ENCODE measurements at regions not wholly inside any gene's neighbourhood (a gene's known extent, or its start where the extent isn't known, plus 50 kb on each side); places are given as distances from the start of the nearest gene placed in this dataset.

DNA sequence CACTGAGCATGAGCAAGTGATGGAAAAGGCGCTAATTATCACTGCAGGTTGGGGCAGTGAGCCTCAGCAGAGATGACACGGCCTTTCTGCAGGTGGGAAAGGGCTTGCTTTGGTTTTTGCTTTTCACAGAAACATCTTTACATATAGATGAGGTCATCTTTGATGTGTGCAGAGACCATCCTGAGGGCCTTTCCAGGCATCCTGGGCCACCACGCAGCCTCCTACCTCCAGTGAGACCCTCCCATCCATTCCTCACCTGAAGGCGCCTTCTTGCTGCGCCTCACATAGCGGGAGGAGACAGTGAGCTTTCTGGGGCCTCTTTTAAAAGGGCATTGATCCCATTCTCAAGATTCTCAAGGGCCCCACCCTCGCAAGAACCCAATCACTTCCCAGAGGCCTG is 235.3 kb upstream of the RAB6C start:
- Histone ChIP-seq H3K4me1 (ENCODE audit: control insufficient read depth, insufficient read depth, low read length, poor library complexity, severe bottlenecking) (no peaks in the 10 kb centered on the region), H3K4me3 (ENCODE audit: insufficient read depth, low read depth, low read length, poor library complexity, severe bottlenecking) (no peak overlapping the region), H3K9me3 (ENCODE audit: control insufficient read depth, low read length) (no peaks in the 10 kb centered on the region), H3K27me3 (replicated peaks; ENCODE audit: control insufficient read depth, insufficient read depth, low read length, poor library complexity, severe bottlenecking) (peaks cover 3% of the 10 kb centered on the region), H3K36me3 (ENCODE audit: control insufficient read depth, insufficient read depth, low read length) (no peaks in the 10 kb centered on the region), H3K27ac (ENCODE audit: insufficient read depth, low read length, poor library complexity, severe bottlenecking) (no peak overlapping the region)
- no peak for DNase-seq

GRCh38 chr2:129744649-129745048 is 234.8 kb upstream of the RAB6C start:
- Histone ChIP-seq H3K27ac (ENCODE audit: insufficient read depth, low read length, poor library complexity, severe bottlenecking) (no peak overlapping the region), H3K27me3 (replicated peaks; ENCODE audit: control insufficient read depth, insufficient read depth, low read length, poor library complexity, severe bottlenecking) (peaks cover 3% of the 10 kb centered on the region)
- DNase-seq: no peak

GRCh38 chr2:129747500-129748125 is 231.9 kb upstream of the RAB6C start:
- no peak for DNase-seq
- Histone ChIP-seq H3K36me3 (ENCODE audit: control insufficient read depth, insufficient read depth, low read length) (no peaks in the 10 kb centered on the region), H3K4me1 (ENCODE audit: control insufficient read depth, insufficient read depth, low read length, poor library complexity, severe bottlenecking) (no peaks in the 10 kb centered on the region), H3K27ac (ENCODE audit: insufficient read depth, low read length, poor library complexity, severe bottlenecking) (no peak overlapping the region), H3K4me3 (ENCODE audit: insufficient read depth, low read depth, low read length, poor library complexity, severe bottlenecking) (no peak overlapping the region), H3K27me3 (replicated peaks; ENCODE audit: control insufficient read depth, insufficient read depth, low read length, poor library complexity, severe bottlenecking) (no peaks in the 10 kb centered on the region), H3K9me3 (ENCODE audit: control insufficient read depth, low read length) (no peaks in the 10 kb centered on the region)

More at GRCh38 chr2:129744649-129745048, 234.8 kb upstream of the RAB6C start:
- no peaks in the 10 kb centered on the region for H3K9me3 ChIP-seq (ENCODE audit: control insufficient read depth, low read length)
- no peak overlapping the region for H3K4me3 ChIP-seq (ENCODE audit: insufficient read depth, low read depth, low read length, poor library complexity, severe bottlenecking)
- H3K4me1 ChIP-seq (ENCODE audit: control insufficient read depth, insufficient read depth, low read length, poor library complexity, severe bottlenecking): no peaks in the 10 kb centered on the region
- H3K36me3 ChIP-seq (ENCODE audit: control insufficient read depth, insufficient read depth, low read length): no peaks in the 10 kb centered on the region

- no peak overlapping the region for H3K27ac ChIP-seq (ENCODE audit: insufficient read depth, low read length, poor library complexity, severe bottlenecking)
- DNase-seq: no peak
- H3K27me3 ChIP-seq (replicated peaks; ENCODE audit: control insufficient read depth, insufficient read depth, low read length, poor library complexity, severe bottlenecking): no peaks in the 10 kb centered on the region
- no peaks in the 10 kb centered on the region for H3K4me1 ChIP-seq (ENCODE audit: control insufficient read depth, insufficient read depth, low read length, poor library complexity, severe bottlenecking)
- no peaks in the 10 kb centered on the region for H3K9me3 ChIP-seq (ENCODE audit: control insufficient read depth, low read length)
- H3K36me3 ChIP-seq (ENCODE audit: control insufficient read depth, insufficient read depth, low read length): no peaks in the 10 kb centered on the region
- no peak overlapping the region for H3K4me3 ChIP-seq (ENCODE audit: insufficient read depth, low read depth, low read length, poor library complexity, severe bottlenecking)
These were observed 231.2 kb upstream of the RAB6C start for GRCh38 chr2:129748250-129748649.

DNA sequence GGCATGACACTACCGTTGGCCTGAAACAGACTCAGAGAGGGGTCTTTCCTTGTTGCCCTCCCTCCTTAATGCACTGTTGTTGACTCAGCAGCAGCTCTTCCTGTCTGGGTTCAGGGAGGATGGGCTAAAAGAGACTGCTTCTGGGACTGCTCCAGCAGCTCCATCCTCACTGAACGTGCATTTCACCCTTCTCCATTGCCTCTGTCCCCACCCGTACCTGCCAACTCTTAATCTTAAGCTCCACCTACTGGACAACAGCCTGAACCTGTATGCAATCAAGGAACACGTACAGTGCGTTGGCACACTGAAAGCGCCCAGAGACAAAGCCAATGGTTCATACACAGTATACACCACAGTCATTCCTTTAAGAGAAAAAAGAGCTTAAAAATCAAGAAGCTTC is 230.8 kb upstream of the RAB6C start:
- Histone ChIP-seq H3K4me1 (ENCODE audit: control insufficient read depth, insufficient read depth, low read length, poor library complexity, severe bottlenecking) (no peaks in the 10 kb centered on the region), H3K27me3 (replicated peaks; ENCODE audit: control insufficient read depth, insufficient read depth, low read length, poor library complexity, severe bottlenecking) (no peaks in the 10 kb centered on the region), H3K36me3 (ENCODE audit: control insufficient read depth, insufficient read depth, low read length) (no peaks in the 10 kb centered on the region), H3K9me3 (ENCODE audit: control insufficient read depth, low read length) (no peaks in the 10 kb centered on the region), H3K4me3 (ENCODE audit: insufficient read depth, low read depth, low read length, poor library complexity, severe bottlenecking) (no peak overlapping the region), H3K27ac (ENCODE audit: insufficient read depth, low read length, poor library complexity, severe bottlenecking) (no peak overlapping the region)
- no peak for DNase-seq

DNA sequence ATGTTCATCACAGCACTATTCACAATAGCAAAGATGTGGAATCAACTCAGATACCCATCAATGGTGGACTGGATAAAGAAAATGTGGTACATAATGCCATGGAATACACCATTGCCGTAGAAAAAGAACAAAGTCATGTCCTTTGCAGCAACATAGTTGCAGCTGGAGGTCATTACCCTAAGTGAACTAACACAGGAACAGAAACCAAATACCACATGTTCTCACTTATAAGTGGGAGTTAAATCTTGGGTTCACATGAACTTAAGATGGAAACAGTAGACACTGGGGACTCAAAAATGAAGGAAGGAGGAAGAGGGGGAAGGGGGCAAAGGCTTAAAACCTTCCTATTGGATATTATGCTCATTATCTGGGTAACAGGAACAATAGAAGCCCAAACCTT is 228.1 kb upstream of the RAB6C start:
- no peak for DNase-seq
- Histone ChIP-seq H3K27ac (ENCODE audit: insufficient read depth, low read length, poor library complexity, severe bottlenecking) (no peak overlapping the region), H3K36me3 (ENCODE audit: control insufficient read depth, insufficient read depth, low read length) (no peaks in the 10 kb centered on the region), H3K4me1 (ENCODE audit: control insufficient read depth, insufficient read depth, low read length, poor library complexity, severe bottlenecking) (no peaks in the 10 kb centered on the region), H3K27me3 (replicated peaks; ENCODE audit: control insufficient read depth, insufficient read depth, low read length, poor library complexity, severe bottlenecking) (no peaks in the 10 kb centered on the region), H3K9me3 (ENCODE audit: control insufficient read depth, low read length) (no peaks in the 10 kb centered on the region), H3K4me3 (ENCODE audit: insufficient read depth, low read depth, low read length, poor library complexity, severe bottlenecking) (no peak overlapping the region)

- Histone ChIP-seq H3K27me3 (replicated peaks; ENCODE audit: control insufficient read depth, insufficient read depth, low read length, poor library complexity, severe bottlenecking) (no peaks in the 10 kb centered on the region), H3K27ac (ENCODE audit: insufficient read depth, low read length, poor library complexity, severe bottlenecking) (no peak overlapping the region), H3K36me3 (ENCODE audit: control insufficient read depth, insufficient read depth, low read length) (no peaks in the 10 kb centered on the region), H3K4me3 (ENCODE audit: insufficient read depth, low read depth, low read length, poor library complexity, severe bottlenecking) (no peak overlapping the region), H3K4me1 (ENCODE audit: control insufficient read depth, insufficient read depth, low read length, poor library complexity, severe bottlenecking) (no peaks in the 10 kb centered on the region), H3K9me3 (ENCODE audit: control insufficient read depth, low read length) (no peaks in the 10 kb centered on the region)
- no peak for DNase-seq
These were observed 227.3 kb upstream of the RAB6C start for GRCh38 chr2:129752176-129752575.

DNA sequence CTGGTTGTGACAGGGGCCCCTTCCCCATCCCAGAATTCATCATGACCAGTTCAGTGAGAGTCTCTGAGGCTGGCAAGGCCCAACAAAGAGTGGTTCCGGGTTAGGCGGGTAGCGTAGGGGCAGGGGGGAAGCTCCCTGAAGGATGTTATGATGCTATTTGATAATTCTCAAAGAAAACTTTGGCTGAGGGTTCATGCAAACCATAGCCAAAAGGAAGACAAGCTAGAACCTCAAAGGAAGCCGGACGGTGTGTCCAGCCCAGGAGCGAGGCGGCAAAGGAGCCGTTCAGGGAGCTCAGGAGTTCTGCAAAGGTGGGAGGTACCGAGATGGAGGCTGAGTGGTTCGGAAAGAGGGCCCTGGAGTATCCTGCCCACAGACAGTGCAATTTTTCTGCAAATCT is 226.8 kb upstream of the RAB6C start:
- H3K27ac ChIP-seq (ENCODE audit: insufficient read depth, low read length, poor library complexity, severe bottlenecking): no peak overlapping the region
- H3K4me1 ChIP-seq (ENCODE audit: control insufficient read depth, insufficient read depth, low read length, poor library complexity, severe bottlenecking): no peaks in the 10 kb centered on the region
- no peak for DNase-seq
- no peaks in the 10 kb centered on the region for H3K27me3 ChIP-seq (replicated peaks; ENCODE audit: control insufficient read depth, insufficient read depth, low read length, poor library complexity, severe bottlenecking)
- no peaks in the 10 kb centered on the region for H3K9me3 ChIP-seq (ENCODE audit: control insufficient read depth, low read length)
- no peaks in the 10 kb centered on the region for H3K36me3 ChIP-seq (ENCODE audit: control insufficient read depth, insufficient read depth, low read length)
- H3K4me3 ChIP-seq (ENCODE audit: insufficient read depth, low read depth, low read length, poor library complexity, severe bottlenecking): no peak overlapping the region

DNA sequence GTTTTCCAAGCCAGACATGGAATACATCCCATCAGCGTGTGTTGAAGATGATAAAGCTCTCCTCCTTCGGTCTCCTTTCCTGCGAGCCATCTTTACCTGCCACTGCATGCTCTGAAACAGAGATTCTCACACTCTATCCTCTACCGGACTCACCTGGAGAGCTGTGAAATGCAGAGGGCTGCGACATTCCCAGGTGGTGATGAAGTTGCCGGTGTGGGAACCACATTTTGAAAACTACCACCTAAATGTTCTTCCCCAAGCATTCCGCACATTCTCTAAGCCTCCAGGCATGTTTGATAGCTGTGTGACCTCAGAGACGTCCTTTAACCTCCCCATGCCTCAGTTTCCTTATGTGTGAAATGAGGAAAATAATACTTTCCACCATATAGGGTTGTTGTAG is 226.2 kb upstream of the RAB6C start:
- no peaks in the 10 kb centered on the region for H3K9me3 ChIP-seq (ENCODE audit: control insufficient read depth, low read length)
- no peaks in the 10 kb centered on the region for H3K27me3 ChIP-seq (replicated peaks; ENCODE audit: control insufficient read depth, insufficient read depth, low read length, poor library complexity, severe bottlenecking)
- no peak for DNase-seq
- no peak overlapping the region for H3K4me3 ChIP-seq (ENCODE audit: insufficient read depth, low read depth, low read length, poor library complexity, severe bottlenecking)
- no peaks in the 10 kb centered on the region for H3K4me1 ChIP-seq (ENCODE audit: control insufficient read depth, insufficient read depth, low read length, poor library complexity, severe bottlenecking)
- no peaks in the 10 kb centered on the region for H3K36me3 ChIP-seq (ENCODE audit: control insufficient read depth, insufficient read depth, low read length)
- no peak overlapping the region for H3K27ac ChIP-seq (ENCODE audit: insufficient read depth, low read length, poor library complexity, severe bottlenecking)

GRCh38 chr2:129754421-129754820 is 225.0 kb upstream of the RAB6C start:
- Histone ChIP-seq H3K27me3 (replicated peaks; ENCODE audit: control insufficient read depth, insufficient read depth, low read length, poor library complexity, severe bottlenecking) (no peaks in the 10 kb centered on the region), H3K9me3 (ENCODE audit: control insufficient read depth, low read length) (no peaks in the 10 kb centered on the region), H3K4me1 (ENCODE audit: control insufficient read depth, insufficient read depth, low read length, poor library complexity, severe bottlenecking) (no peaks in the 10 kb centered on the region), H3K27ac (ENCODE audit: insufficient read depth, low read length, poor library complexity, severe bottlenecking) (no peak overlapping the region), H3K36me3 (ENCODE audit: control insufficient read depth, insufficient read depth, low read length) (no peaks in the 10 kb centered on the region), H3K4me3 (ENCODE audit: insufficient read depth, low read depth, low read length, poor library complexity, severe bottlenecking) (no peak overlapping the region)
- no peak for DNase-seq
